ENCODE measurements at regions not wholly inside any gene's neighbourhood (a gene's known extent, or its start where the extent isn't known, plus 50 kb on each side); places are given as distances from the start of the nearest gene placed in this dataset.

DNA sequence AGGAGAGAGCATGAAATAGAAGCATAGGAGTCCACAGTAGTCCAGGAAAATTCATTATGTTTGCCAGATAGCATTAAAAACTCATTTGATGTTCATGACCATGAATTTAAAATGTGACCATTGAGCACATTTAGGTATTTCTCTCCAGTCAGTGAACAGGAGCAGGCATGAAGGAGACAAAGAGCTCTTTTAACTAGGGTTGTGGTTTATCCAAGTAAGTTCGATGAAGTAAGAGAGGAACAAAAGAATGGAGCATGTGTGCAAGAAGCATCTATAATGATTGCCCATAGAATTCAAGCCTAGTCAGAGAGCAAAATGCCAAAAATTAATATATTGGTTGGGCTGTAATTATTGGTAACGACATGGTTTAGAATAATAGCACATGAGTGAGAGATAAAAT is 342.1 kb upstream of the CCDC54 start:
- H3K4me3 Mint-ChIP-seq, result no peak overlapping the region
- H3K9me3 Mint-ChIP-seq, result peaks cover 14% of the 10 kb centered on the region
- ATAC-seq (no peak), DNase-seq (no peak)
- H3K4me1 Mint-ChIP-seq (ENCODE audit: low read depth), result no peaks in the 10 kb centered on the region
- H3K27me3 Mint-ChIP-seq (ENCODE audit: low read depth), result peaks cover 2% of the 10 kb centered on the region
- H3K36me3 Mint-ChIP-seq (ENCODE audit: insufficient read depth), result no peaks in the 10 kb centered on the region

DNA sequence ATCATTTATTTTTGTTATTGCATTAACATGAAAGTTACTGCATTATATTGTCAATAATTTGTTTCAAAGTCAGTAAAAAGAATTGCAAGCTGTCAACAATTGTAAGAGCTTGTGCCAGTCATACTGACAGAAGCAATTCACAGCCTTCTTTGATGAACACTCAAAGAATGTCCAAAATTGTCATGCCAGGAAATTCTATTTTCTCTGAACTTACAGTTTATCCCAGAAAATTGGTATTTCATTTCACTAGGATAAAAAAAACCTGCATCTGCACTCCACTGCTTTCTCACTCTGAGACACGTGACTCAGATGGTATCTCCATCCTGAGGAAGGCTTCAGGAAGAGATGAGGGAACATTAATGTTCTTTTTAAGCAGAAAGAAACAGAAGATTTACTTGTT is 332.6 kb upstream of the CCDC54 start:
- H3K36me3 Mint-ChIP-seq (ENCODE audit: insufficient read depth), result no peaks in the 10 kb centered on the region
- no peaks in the 10 kb centered on the region for H3K9me3 Mint-ChIP-seq
- H3K27me3 Mint-ChIP-seq (ENCODE audit: low read depth), result no peaks in the 10 kb centered on the region
- no peak overlapping the region for H3K4me3 Mint-ChIP-seq
- ATAC-seq (no peak), DNase-seq (no peak)
- no peaks in the 10 kb centered on the region for H3K4me1 Mint-ChIP-seq (ENCODE audit: low read depth)

DNA sequence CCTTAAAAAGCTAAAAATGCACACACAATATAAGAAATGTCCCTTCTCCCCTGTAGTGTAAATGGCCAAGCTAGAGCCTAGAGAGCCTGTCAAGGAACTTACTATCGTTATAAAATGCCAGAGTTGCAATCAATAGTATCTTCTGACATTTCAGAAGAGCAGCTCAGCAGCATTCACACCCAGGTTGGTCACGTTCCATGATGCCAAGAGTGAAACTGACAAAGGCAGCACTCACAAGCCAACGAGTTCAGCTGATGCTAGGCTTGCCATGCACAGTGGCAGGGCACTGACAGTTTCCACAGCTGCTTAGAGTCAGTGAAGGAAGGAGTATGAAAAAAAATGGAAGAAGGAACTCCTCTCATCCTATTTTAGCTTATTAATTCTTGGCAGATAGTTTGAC is 331.4 kb upstream of the CCDC54 start:
- Mint-ChIP-seq H3K36me3 (ENCODE audit: insufficient read depth) (no peaks in the 10 kb centered on the region), H3K4me3 (no peak overlapping the region), H3K9me3 (no peaks in the 10 kb centered on the region), H3K4me1 (ENCODE audit: low read depth) (no peaks in the 10 kb centered on the region), H3K27me3 (ENCODE audit: low read depth) (no peaks in the 10 kb centered on the region)
- ATAC-seq (no peak), DNase-seq (no peak)

DNA sequence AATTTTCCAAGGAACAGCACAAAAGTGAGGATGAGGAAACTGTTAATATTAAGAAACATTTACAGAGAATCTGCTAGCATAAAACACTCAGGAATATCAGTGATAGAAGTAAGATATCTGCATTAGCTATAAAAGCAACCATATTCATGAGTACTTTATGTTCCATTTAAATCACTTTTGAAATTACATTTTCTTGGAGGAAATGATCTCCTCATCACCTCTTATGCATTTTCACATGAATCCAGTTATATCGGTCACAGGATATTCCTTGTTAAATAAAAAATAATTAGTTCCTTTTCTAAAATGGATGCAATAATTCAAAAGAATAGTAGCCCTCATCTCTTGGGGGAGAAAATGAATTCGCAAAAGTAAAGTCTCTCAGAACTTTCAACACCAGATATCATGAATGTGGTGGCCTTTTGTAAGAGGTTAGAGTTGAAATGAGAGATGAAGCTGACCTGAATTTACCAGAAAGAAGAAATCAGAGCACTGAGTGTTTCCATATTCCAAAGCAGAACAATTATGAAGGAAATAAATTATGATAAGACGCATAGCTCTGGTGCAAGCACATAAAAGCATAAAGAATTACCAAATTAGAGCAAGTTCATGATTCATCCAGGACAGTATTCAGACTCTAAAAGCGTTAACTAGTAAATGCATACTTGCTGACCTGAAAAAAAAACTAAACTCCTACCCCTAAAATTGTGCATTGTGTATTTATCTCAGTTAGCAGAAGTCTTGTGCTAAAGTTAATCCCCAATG is 321.9 kb upstream of the CCDC54 start:
- H3K27me3 Mint-ChIP-seq (ENCODE audit: low read depth), result peaks cover 4% of the 10 kb centered on the region
- no peak for DNase-seq
- no peaks in the 10 kb centered on the region for H3K4me1 Mint-ChIP-seq (ENCODE audit: low read depth)
- H3K36me3 Mint-ChIP-seq (ENCODE audit: insufficient read depth), result no peaks in the 10 kb centered on the region
- no peak for ATAC-seq
- H3K9me3 Mint-ChIP-seq, result no peaks in the 10 kb centered on the region
- H3K4me3 Mint-ChIP-seq, result no peak overlapping the region

DNA sequence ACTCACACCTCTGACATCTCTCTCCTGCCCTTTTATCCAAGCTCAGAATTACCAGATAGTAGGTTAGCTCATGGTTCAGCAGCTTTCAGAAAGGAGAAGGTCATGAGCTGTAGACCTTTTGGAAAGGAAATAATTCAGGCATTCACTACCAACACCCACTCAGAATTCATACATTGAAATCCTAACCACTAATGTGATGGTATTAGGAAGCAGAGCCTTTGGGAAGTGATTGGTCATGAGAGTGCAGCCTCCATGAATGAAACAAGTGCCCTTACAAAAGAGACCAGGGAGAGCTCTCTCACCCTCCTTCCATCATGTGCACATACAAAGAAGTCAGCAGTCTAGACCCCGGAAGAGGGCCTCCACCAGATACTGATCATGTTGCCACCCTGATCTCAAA is 315.8 kb upstream of the CCDC54 start:
- ATAC-seq (no peak), DNase-seq (no peak)
- no peak overlapping the region for H3K4me3 Mint-ChIP-seq
- no peaks in the 10 kb centered on the region for H3K36me3 Mint-ChIP-seq (ENCODE audit: insufficient read depth)
- H3K27me3 Mint-ChIP-seq (ENCODE audit: low read depth), result peaks cover 8% of the 10 kb centered on the region
- no peaks in the 10 kb centered on the region for H3K9me3 Mint-ChIP-seq
- H3K4me1 Mint-ChIP-seq (ENCODE audit: low read depth), result peaks cover 8% of the 10 kb centered on the region

DNA sequence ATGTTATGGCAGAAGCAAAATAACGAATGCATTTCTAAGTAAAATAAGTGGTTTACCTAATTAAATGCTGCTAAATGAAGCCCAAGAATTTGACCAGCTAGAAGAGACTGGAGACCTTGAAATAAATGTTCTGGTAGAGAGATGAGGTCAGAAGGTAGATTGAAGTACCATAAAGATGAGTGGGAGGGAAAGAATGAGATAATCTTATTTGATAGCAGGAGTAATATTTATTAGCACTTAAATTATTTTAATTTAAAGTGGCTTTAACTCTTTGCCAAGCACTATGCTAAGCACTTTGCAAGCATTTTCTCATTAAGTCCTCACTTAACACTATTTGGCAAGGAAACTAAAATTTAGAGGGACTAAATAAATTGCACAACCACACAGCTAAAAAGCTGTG is 314.9 kb upstream of the CCDC54 start:
- H3K9me3 Mint-ChIP-seq, result no peaks in the 10 kb centered on the region
- peaks cover 11% of the 10 kb centered on the region for H3K27me3 Mint-ChIP-seq (ENCODE audit: low read depth)
- no peaks in the 10 kb centered on the region for H3K36me3 Mint-ChIP-seq (ENCODE audit: insufficient read depth)
- H3K4me3 Mint-ChIP-seq, result no peak overlapping the region
- ATAC-seq (no peak), DNase-seq (no peak)
- H3K4me1 Mint-ChIP-seq (ENCODE audit: low read depth), result peaks cover 8% of the 10 kb centered on the region

DNA sequence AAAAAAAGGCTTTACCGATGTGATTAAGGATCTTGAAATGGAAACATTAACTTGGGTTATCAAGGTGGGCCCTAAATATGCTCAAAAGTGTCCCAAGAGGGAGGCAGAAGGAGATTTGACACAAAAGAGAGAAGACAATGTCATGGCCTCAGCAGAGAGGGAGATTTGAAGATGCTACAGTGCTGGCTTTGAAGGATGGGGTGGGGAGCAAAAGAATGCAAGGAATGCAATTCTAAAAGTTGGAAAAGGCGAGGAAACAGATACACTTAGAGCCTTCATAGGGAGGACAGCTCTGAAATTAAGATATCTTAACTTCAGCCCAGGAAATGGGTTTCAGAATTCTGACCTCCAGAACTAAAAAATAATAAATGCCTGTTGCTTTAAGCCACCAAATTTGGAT is 314.5 kb upstream of the CCDC54 start:
- Mint-ChIP-seq H3K36me3 (ENCODE audit: insufficient read depth) (no peaks in the 10 kb centered on the region), H3K4me1 (ENCODE audit: low read depth) (peaks cover 8% of the 10 kb centered on the region), H3K9me3 (no peaks in the 10 kb centered on the region), H3K27me3 (ENCODE audit: low read depth) (peaks cover 11% of the 10 kb centered on the region), H3K4me3 (no peak overlapping the region)
- DNase-seq, result no peak
- no peak for ATAC-seq

DNA sequence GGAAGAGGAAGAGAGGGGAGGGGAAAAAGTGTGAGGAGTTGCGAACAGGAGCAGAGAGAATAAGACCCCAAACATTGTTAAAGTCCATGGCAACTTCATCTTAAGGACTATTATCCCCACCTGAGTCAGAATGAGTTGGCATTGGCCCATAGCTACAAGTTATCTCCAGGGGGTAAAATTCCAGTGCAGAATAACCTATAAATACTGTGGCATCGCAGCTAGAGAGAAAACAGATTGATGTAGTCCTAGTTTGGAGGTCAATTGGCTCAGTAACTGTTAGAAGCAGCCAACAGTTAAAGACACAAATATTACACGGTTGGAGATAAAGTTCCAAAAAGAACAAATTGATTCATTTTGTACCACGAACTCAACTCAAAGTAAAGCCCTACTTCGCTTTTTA is 313.9 kb upstream of the CCDC54 start:
- peaks cover 11% of the 10 kb centered on the region for H3K27me3 Mint-ChIP-seq (ENCODE audit: low read depth)
- ATAC-seq, result no peak
- H3K9me3 Mint-ChIP-seq, result no peaks in the 10 kb centered on the region
- no peaks in the 10 kb centered on the region for H3K36me3 Mint-ChIP-seq (ENCODE audit: insufficient read depth)
- no peak overlapping the region for H3K4me3 Mint-ChIP-seq
- DNase-seq, result no peak
- H3K4me1 Mint-ChIP-seq (ENCODE audit: low read depth), result peaks cover 8% of the 10 kb centered on the region

DNA sequence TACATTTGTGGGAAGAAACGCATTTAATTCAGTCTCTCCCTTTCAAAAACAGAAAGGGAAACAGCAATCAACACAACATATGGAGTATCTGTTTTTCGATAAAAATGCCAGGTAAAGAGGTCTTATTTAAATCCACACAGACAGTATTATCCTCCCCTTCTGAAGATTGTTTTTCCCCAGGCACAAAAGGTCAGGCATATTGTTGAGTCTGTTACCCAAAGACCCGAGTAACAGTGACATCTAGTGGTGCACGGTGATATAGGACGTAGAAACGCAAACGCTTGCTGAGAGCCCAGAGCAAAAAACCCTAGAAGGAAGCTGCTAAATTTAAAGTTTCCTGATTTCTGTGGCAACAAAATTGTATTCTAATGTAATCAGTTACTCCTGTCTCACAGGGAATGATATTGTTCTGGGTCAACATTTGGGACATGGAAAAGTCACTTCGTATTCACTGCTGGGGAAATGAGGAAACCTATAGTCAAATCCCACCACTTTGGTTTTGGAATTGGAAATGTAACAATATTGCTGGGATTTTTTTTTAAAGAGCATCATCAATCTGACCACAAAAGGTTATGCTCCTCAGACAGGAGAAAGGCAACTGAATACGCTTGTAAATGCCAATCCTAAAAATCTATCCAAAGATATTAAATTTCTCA is 312.7 kb upstream of the CCDC54 start:
- no peaks in the 10 kb centered on the region for H3K36me3 Mint-ChIP-seq (ENCODE audit: insufficient read depth)
- DNase-seq, result peak; percentile 48
- ATAC-seq, result peak; percentile 77 to 80
- no peak overlapping the region for H3K4me3 Mint-ChIP-seq
- H3K9me3 Mint-ChIP-seq, result no peaks in the 10 kb centered on the region
- H3K27me3 Mint-ChIP-seq (ENCODE audit: low read depth), result peaks cover 11% of the 10 kb centered on the region
- H3K4me1 Mint-ChIP-seq (ENCODE audit: low read depth), result peaks cover 12% of the 10 kb centered on the region

DNA sequence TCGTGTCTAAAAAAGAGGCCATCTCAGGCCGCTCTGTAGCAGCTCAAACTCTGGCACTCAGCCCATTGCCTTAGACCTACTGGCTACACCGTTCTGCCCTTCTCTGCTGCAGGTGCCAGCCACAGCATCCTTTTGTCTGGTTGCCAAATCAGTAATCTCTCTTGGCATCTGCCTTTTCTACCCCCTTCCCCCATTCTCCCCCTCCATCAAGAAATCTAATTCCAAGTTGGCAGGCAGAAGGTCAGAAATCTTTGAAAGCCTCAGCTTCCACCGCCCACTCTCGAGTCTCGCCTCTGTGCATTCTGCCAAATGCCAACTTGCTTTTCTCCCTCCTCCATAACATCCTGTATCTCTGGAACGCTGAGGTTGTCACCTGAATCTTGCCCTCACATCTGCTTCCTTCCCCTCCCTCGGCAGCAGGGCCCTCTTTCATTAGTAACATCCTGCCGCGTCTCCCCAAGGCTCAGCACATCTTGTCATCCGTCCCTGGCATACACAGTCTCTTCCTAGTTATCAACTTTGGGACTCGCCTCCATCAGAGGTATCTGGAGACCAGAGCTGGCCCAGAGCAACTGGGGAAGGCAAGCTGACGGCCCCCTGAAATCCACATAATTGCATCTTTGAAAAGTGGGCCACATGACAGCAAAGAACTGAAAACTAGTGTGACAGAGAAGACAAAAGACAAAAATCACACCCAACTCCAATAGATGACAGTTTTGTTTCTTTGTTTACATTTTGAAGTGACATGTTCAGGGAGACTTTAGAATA is 312.0 kb upstream of the CCDC54 start:
- no peaks in the 10 kb centered on the region for H3K36me3 Mint-ChIP-seq (ENCODE audit: insufficient read depth)
- no peaks in the 10 kb centered on the region for H3K9me3 Mint-ChIP-seq
- no peak overlapping the region for H3K4me3 Mint-ChIP-seq
- ATAC-seq (no peak), DNase-seq (no peak)
- peaks cover 11% of the 10 kb centered on the region for H3K27me3 Mint-ChIP-seq (ENCODE audit: low read depth)
- peaks cover 12% of the 10 kb centered on the region for H3K4me1 Mint-ChIP-seq (ENCODE audit: low read depth)

DNA sequence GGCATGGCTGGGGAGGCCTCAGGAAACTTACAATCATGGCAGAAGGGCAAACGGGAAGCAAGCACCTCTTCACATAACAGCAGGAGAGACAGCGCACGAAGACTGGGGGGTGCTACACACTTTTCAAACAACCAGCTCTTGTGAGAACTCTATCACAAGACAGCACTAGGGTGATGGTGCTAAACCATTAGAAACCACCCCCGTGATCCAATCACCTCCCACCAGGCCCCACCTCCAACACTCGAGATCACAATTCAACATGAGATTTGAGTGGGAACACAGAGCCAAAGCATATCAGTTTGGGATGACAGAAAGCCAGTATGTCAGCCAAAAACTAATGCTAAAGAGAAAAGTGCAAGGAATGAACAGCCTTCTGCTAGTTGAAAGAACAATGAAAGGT is 309.8 kb upstream of the CCDC54 start:
- DNase-seq (no peak), ATAC-seq (no peak)
- no peaks in the 10 kb centered on the region for H3K9me3 Mint-ChIP-seq
- peaks cover 12% of the 10 kb centered on the region for H3K4me1 Mint-ChIP-seq (ENCODE audit: low read depth)
- H3K36me3 Mint-ChIP-seq (ENCODE audit: insufficient read depth), result no peaks in the 10 kb centered on the region
- H3K4me3 Mint-ChIP-seq, result no peak overlapping the region
- peaks cover 11% of the 10 kb centered on the region for H3K27me3 Mint-ChIP-seq (ENCODE audit: low read depth)

DNA sequence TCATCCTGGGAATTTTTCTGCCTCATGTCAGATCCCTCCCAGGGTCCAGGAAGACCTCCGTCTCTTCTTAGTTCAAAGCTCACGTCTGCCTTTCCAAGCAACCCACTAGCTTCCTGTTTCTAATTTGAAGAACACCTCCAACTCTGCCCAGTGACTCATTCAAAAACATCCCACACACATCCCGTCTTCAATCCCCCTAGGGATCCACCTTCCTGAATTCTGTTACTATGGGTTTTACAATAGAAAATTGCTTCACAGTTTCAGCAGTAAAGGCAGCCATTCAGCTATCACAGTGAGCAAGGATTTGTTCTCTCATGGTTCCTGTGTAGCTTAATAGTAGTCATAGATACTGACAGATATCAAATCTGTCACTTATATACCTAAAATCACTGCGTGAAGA is 308.3 kb upstream of the CCDC54 start:
- Mint-ChIP-seq H3K4me1 (ENCODE audit: low read depth) (peaks cover 12% of the 10 kb centered on the region), H3K4me3 (no peak overlapping the region), H3K36me3 (ENCODE audit: insufficient read depth) (no peaks in the 10 kb centered on the region), H3K9me3 (no peaks in the 10 kb centered on the region), H3K27me3 (ENCODE audit: low read depth) (peaks cover 5% of the 10 kb centered on the region)
- ATAC-seq (no peak), DNase-seq (no peak)

DNA sequence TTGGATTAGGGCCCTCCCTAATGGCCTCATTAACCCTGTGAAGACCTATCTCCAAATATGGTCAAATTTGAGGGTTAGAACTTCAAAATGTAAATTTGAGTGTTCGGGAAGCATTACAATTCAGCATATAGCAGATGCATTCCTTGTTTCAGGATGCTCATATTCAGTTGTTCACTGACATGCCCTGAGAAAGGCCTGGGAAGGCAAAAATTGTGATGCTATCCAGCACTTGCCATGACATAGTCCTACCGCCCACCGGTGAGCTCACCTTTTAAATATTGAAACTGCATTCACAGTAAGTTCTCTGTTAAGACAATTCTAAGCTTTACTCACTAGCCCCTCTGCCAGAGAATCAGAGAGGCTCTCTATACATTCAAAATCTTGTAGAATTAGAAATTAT is 300.3 kb upstream of the CCDC54 start:
- DNase-seq, result no peak
- Mint-ChIP-seq H3K9me3 (no peaks in the 10 kb centered on the region), H3K27me3 (ENCODE audit: low read depth) (no peaks in the 10 kb centered on the region), H3K4me1 (ENCODE audit: low read depth) (no peaks in the 10 kb centered on the region), H3K36me3 (ENCODE audit: insufficient read depth) (no peaks in the 10 kb centered on the region), H3K4me3 (no peak overlapping the region)
- ATAC-seq, result no peak

DNA sequence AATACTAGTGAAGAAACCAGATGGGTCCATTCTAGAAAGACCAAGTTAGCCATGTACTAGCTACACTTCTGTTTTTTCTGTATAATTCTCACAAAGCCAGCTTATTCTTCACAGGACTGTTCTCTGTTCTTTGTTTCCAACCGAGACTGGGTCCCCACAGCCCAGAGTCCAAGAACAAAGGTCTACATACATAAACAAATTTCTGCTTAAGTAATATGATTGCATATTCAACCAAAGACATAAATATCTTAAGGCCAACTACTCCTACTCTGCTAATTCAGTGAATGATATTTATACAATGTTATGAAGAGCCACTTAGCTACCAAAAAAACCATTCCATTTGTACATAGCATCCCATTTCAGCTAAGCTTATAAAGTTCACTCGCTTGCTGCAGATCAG is 299.8 kb upstream of the CCDC54 start:
- no peak for ATAC-seq
- no peak for DNase-seq
- Mint-ChIP-seq H3K9me3 (no peaks in the 10 kb centered on the region), H3K27me3 (ENCODE audit: low read depth) (no peaks in the 10 kb centered on the region), H3K4me3 (no peak overlapping the region), H3K36me3 (ENCODE audit: insufficient read depth) (no peaks in the 10 kb centered on the region), H3K4me1 (ENCODE audit: low read depth) (no peaks in the 10 kb centered on the region)

DNA sequence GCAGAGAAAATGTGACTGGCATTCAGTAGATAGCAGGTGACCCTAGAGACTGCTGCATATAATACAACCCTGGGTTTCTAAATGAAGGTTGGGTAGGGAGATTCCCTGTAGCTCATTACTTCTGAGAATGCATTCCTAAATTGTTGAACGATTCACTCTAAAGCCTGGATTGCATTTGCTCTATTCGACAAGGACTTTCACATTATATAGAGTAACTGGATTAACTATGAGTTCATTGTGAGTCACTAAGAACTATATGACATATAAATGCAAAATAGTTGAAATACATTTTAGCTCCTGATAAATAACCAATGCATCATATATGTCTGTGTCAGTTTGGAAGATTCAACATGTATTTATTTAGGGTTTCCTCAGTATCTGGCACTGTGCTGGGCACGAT is 294.7 kb upstream of the CCDC54 start:
- no peaks in the 10 kb centered on the region for H3K36me3 Mint-ChIP-seq (ENCODE audit: insufficient read depth)
- DNase-seq (no peak), ATAC-seq (no peak)
- H3K27me3 Mint-ChIP-seq (ENCODE audit: low read depth), result no peaks in the 10 kb centered on the region
- H3K9me3 Mint-ChIP-seq, result no peaks in the 10 kb centered on the region
- no peak overlapping the region for H3K4me3 Mint-ChIP-seq
- H3K4me1 Mint-ChIP-seq (ENCODE audit: low read depth), result no peaks in the 10 kb centered on the region

Measured in activated T-cell treated with anti-CD3 and anti-CD28 coated beads, Interleukin-2, amount 50 U/mL, for 4 hours (primary cell).